ENCODE measurements at regions not wholly inside any gene's neighbourhood (a gene's known extent, or its start where the extent isn't known, plus 50 kb on each side); places are given as distances from the start of the nearest gene placed in this dataset.

- no peak for DNase-seq
Observed at GRCh38 chr9:106682420-106682819, 180.5 kb upstream of the ZNF462 start.

- no peak for DNase-seq
Observed at GRCh38 chr9:106683454-106683853, 179.5 kb upstream of the ZNF462 start.

GRCh38 chr9:106684940-106685695 lies 177.8 kb upstream of the ZNF462 start:
- DNase-seq: no peak

GRCh38 chr9:106689089-106689488 lies 173.9 kb upstream of the ZNF462 start:
- no peak for DNase-seq

- no peak for DNase-seq
Observed at GRCh38 chr9:106691627-106692026, 171.3 kb upstream of the ZNF462 start.

- no peak for DNase-seq
Observed at GRCh38 chr9:106693558-106693957, 169.4 kb upstream of the ZNF462 start.

GRCh38 chr9:106696804-106697203 lies 166.2 kb upstream of the ZNF462 start:
- no peak for DNase-seq

- no peak for DNase-seq
Observed at GRCh38 chr9:106697390-106697749, 165.6 kb upstream of the ZNF462 start.

- no peak for DNase-seq
Observed at GRCh38 chr9:106697750-106698502, 165.0 kb upstream of the ZNF462 start.

GRCh38 chr9:106700676-106701075 lies 162.3 kb upstream of the ZNF462 start:
- no peak for DNase-seq

GRCh38 chr9:106701611-106702010 lies 161.4 kb upstream of the ZNF462 start:
- DNase-seq: no peak

- no peak for DNase-seq
Observed at GRCh38 chr9:106704056-106704615, 158.8 kb upstream of the ZNF462 start.

GRCh38 chr9:106707291-106707690 lies 155.7 kb upstream of the ZNF462 start:
- DNase-seq: no peak

GRCh38 chr9:106707738-106708474 lies 155.1 kb upstream of the ZNF462 start:
- no peak for DNase-seq

GRCh38 chr9:106708475-106709146 lies 154.4 kb upstream of the ZNF462 start:
- DNase-seq: no peak

GRCh38 chr9:106712279-106712678 lies 150.7 kb upstream of the ZNF462 start:
- DNase-seq: no peak

- DNase-seq: no peak
Observed at GRCh38 chr9:106713206-106713605, 149.8 kb upstream of the ZNF462 start.

- no peak for DNase-seq
Observed at GRCh38 chr9:106716820-106717219, 146.1 kb upstream of the ZNF462 start.

GRCh38 chr9:106717686-106718085 lies 145.3 kb upstream of the ZNF462 start:
- no peak for DNase-seq

- no peak for DNase-seq
Observed at GRCh38 chr9:106718936-106719335, 144.0 kb upstream of the ZNF462 start.

- DNase-seq: no peak
Observed at GRCh38 chr9:106722051-106722753, 140.8 kb upstream of the ZNF462 start.

- no peak for DNase-seq
Observed at GRCh38 chr9:106723926-106724325, 139.0 kb upstream of the ZNF462 start.

Measured in stimulated activated CD8-positive, alpha-beta memory T cell treated with anti-CD3 and anti-CD28 coated beads, Interleukin-4, amount 100 ng/mL, for 48 hours (primary cell).